Stimulated activated CD4-positive, alpha-beta T cell treated with anti-CD3 and anti-CD28 coated beads, Interleukin-4, amount 100 ng/mL, for 24 hours (primary cell): ENCODE measurements at regions not wholly inside any gene's neighbourhood (a gene's known extent, or its start where the extent isn't known, plus 50 kb on each side); places are given as distances from the start of the nearest gene placed in this dataset.
"Not testable (repeated sequence)": the region's sequence is repeated elsewhere in the genome, so short reads cannot be mapped to it uniquely, and the experiment has no call there.

Source experiments
- DNase-seq: peaks from one replicate; pipeline ENCODE4 v3.0.0-alpha.2; 2020

- DNase-seq, result no peak
These were observed 446.3 kb upstream of the FSTL5 start for GRCh38 chr4:162610116-162610515.

GRCh38 chr4:162586266-162586665 lies 422.5 kb upstream of the FSTL5 start:
- DNase-seq, result no peak

- DNase-seq, result no peak
These were observed 418.4 kb upstream of the FSTL5 start for GRCh38 chr4:162582180-162582579.

- no peak for DNase-seq
These were observed 401.9 kb upstream of the FSTL5 start for GRCh38 chr4:162565730-162566129.

GRCh38 chr4:162560073-162560472 lies 396.3 kb upstream of the FSTL5 start:
- no peak for DNase-seq

- DNase-seq, result no peak
These were observed 393.8 kb upstream of the FSTL5 start for GRCh38 chr4:162557516-162558106.

GRCh38 chr4:162535121-162535520 lies 371.3 kb upstream of the FSTL5 start:
- no peak for DNase-seq

GRCh38 chr4:162523171-162523570 lies 359.4 kb upstream of the FSTL5 start:
- no peak for DNase-seq

GRCh38 chr4:162522724-162523123 lies 358.9 kb upstream of the FSTL5 start:
- no peak for DNase-seq

GRCh38 chr4:162510937-162511336 lies 347.1 kb upstream of the FSTL5 start:
- no peak for DNase-seq

- no peak for DNase-seq
These were observed 346.3 kb upstream of the FSTL5 start for GRCh38 chr4:162510115-162510514.

- DNase-seq, result no peak
These were observed 345.5 kb upstream of the FSTL5 start for GRCh38 chr4:162509333-162509732.

GRCh38 chr4:162506253-162506652 lies 342.5 kb upstream of the FSTL5 start:
- DNase-seq, result no peak

GRCh38 chr4:162503868-162504267 lies 340.1 kb upstream of the FSTL5 start:
- no peak for DNase-seq

GRCh38 chr4:162502109-162502508 lies 338.3 kb upstream of the FSTL5 start:
- no peak for DNase-seq

GRCh38 chr4:162499478-162499877 lies 335.7 kb upstream of the FSTL5 start:
- DNase-seq, result no peak

- no peak for DNase-seq
These were observed 334.4 kb upstream of the FSTL5 start for GRCh38 chr4:162498168-162498567.

- DNase-seq, result peak; percentile 5
These were observed 333.9 kb upstream of the FSTL5 start for GRCh38 chr4:162497564-162498167.

GRCh38 chr4:162494935-162495334 lies 331.1 kb upstream of the FSTL5 start:
- DNase-seq, result no peak

- DNase-seq, result no peak
These were observed 321.7 kb upstream of the FSTL5 start for GRCh38 chr4:162485486-162485885.

- no peak for DNase-seq
These were observed 311.4 kb upstream of the FSTL5 start for GRCh38 chr4:162475246-162475645.

GRCh38 chr4:162469977-162470376 lies 306.2 kb upstream of the FSTL5 start:
- no peak for DNase-seq

- not testable (repeated sequence) for DNase-seq
These were observed 301.6 kb upstream of the FSTL5 start for GRCh38 chr4:162465356-162465755.

- DNase-seq, result no peak
These were observed 298.2 kb upstream of the FSTL5 start for GRCh38 chr4:162461952-162462351.

- no peak for DNase-seq
These were observed 294.3 kb upstream of the FSTL5 start for GRCh38 chr4:162458051-162458450.
